Gastroesophageal sphincter (tissue), 3 donors: ENCODE measurements at regions not wholly inside any gene's neighbourhood (a gene's known extent, or its start where the extent isn't known, plus 50 kb on each side); places are given as distances from the start of the nearest gene placed in this dataset.

Source experiments
- POLR2A ChIP-seq, 2 donors: fragments of 450-650 bp; IDR thresholded peaks; one replicate each; pipeline ENCODE4 v1.6.1; 2017; ENCODE audit warnings: antibody characterized with exemption in 2 of 2, mild to moderate bottlenecking in 2 of 2, moderate library complexity in 1 of 2
- TF ChIP-seq, protein P1 (sequence below), 4 experiments: fragments of 200-600 bp in 2 of 4; fragments of 450-650 bp in 2 of 4; sonication (generic) in 1 of 4; IDR thresholded peaks; one replicate each; pipeline ENCODE4 v1.5.1; 2017 to 2019; ENCODE audit warnings: antibody characterized with exemption in 4 of 4, mild to moderate bottlenecking in 2 of 4, moderate library complexity in 2 of 4

DNA sequence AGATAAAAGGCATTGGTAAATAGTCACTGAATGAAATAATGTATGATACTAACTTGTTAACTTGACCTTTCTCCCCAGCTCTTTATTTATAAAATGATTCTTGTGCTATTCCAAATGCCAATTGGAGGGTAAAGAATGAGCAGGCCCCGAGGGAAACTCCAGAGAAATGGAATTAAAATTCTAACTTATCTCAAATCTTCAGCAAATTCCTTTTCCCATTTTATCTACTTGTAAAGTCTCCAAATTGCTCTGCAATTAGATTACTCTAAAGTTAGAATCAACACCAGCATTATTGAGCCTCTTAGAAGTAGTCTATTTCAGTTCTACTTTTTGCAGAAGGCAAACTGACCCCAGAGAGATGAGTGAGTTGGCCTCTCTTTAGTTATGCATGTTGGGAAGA lies 165.9 kb upstream of the PREP start:
- no peak for TF ChIP-seq POLR2A (IDR thresholded peaks at IDR 0.05)
- TF ChIP-seq, protein P1, sequence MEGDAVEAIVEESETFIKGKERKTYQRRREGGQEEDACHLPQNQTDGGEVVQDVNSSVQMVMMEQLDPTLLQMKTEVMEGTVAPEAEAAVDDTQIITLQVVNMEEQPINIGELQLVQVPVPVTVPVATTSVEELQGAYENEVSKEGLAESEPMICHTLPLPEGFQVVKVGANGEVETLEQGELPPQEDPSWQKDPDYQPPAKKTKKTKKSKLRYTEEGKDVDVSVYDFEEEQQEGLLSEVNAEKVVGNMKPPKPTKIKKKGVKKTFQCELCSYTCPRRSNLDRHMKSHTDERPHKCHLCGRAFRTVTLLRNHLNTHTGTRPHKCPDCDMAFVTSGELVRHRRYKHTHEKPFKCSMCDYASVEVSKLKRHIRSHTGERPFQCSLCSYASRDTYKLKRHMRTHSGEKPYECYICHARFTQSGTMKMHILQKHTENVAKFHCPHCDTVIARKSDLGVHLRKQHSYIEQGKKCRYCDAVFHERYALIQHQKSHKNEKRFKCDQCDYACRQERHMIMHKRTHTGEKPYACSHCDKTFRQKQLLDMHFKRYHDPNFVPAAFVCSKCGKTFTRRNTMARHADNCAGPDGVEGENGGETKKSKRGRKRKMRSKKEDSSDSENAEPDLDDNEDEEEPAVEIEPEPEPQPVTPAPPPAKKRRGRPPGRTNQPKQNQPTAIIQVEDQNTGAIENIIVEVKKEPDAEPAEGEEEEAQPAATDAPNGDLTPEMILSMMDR (IDR thresholded peaks at IDR 0.05), result no peak
